ENCODE measurements at regions not wholly inside any gene's neighbourhood (a gene's known extent, or its start where the extent isn't known, plus 50 kb on each side); places are given as distances from the start of the nearest gene placed in this dataset.

GRCh38 chr7:125089171-125089570, 159.5 kb upstream of the POT1 start:
- TF ChIP-seq CTCF (IDR thresholded peaks at IDR 0.05 in 8 of 11, conservative IDR thresholded peaks at IDR 0.05 in 3 of 11) (no peak), POLR2A (IDR thresholded peaks at IDR 0.05) (no peak), POLR2AphosphoS5 (IDR thresholded peaks at IDR 0.05) (no peak)

All from spleen (tissue), 7 donors.